ENCODE measurements at regions not wholly inside any gene's neighbourhood (a gene's known extent, or its start where the extent isn't known, plus 50 kb on each side); places are given as distances from the start of the nearest gene placed in this dataset.

GRCh38 chr2:6401301-6401700, 464.4 kb downstream of the CMPK2 start:
- no peak for DNase-seq (ENCODE audit: low spot score)

GRCh38 chr2:6408057-6408456, 457.6 kb downstream of the CMPK2 start:
- DNase-seq (ENCODE audit: low spot score) = no peak

GRCh38 chr2:6410313-6410712, 455.4 kb downstream of the CMPK2 start:
- DNase-seq (ENCODE audit: low spot score) = no peak

- DNase-seq (ENCODE audit: low spot score) = no peak
These were observed 453.1 kb downstream of the CMPK2 start for GRCh38 chr2:6412533-6413091.

GRCh38 chr2:6417050-6417449, 448.7 kb downstream of the CMPK2 start:
- DNase-seq (ENCODE audit: low spot score) = no peak

GRCh38 chr2:6418291-6418690, 447.4 kb downstream of the CMPK2 start:
- DNase-seq (ENCODE audit: low spot score) = no peak

GRCh38 chr2:6421138-6421730, 444.5 kb downstream of the CMPK2 start:
- no peak for DNase-seq (ENCODE audit: low spot score)

GRCh38 chr2:6421888-6422287, 443.8 kb downstream of the CMPK2 start:
- DNase-seq (ENCODE audit: low spot score) = no peak

GRCh38 chr2:6423157-6423556, 442.6 kb downstream of the CMPK2 start:
- peak; percentile 24 for DNase-seq (ENCODE audit: low spot score)

GRCh38 chr2:6423944-6424343, 441.8 kb downstream of the CMPK2 start:
- DNase-seq (ENCODE audit: low spot score) = peak; percentile 54

GRCh38 chr2:6425032-6425431, 440.7 kb downstream of the CMPK2 start:
- peak; percentile 55 for DNase-seq (ENCODE audit: low spot score)

- DNase-seq (ENCODE audit: low spot score) = no peak
These were observed 436.3 kb downstream of the CMPK2 start for GRCh38 chr2:6429210-6429986.

GRCh38 chr2:6434438-6434837, 431.3 kb downstream of the CMPK2 start:
- DNase-seq (ENCODE audit: low spot score) = no peak

GRCh38 chr2:6441800-6442199, 423.9 kb downstream of the CMPK2 start:
- no peak for DNase-seq (ENCODE audit: low spot score)

- no peak for DNase-seq (ENCODE audit: low spot score)
These were observed 423.3 kb downstream of the CMPK2 start for GRCh38 chr2:6442252-6442985.

- no peak for DNase-seq (ENCODE audit: low spot score)
These were observed 422.5 kb downstream of the CMPK2 start for GRCh38 chr2:6443061-6443823.

GRCh38 chr2:6444514-6444913, 421.2 kb downstream of the CMPK2 start:
- no peak for DNase-seq (ENCODE audit: low spot score)

- no peak for DNase-seq (ENCODE audit: low spot score)
These were observed 420.6 kb downstream of the CMPK2 start for GRCh38 chr2:6445156-6445555.

GRCh38 chr2:6446938-6447608, 418.6 kb downstream of the CMPK2 start:
- DNase-seq (ENCODE audit: low spot score) = no peak

GRCh38 chr2:6448893-6449292, 416.8 kb downstream of the CMPK2 start:
- no peak for DNase-seq (ENCODE audit: low spot score)

GRCh38 chr2:6449343-6449742, 416.4 kb downstream of the CMPK2 start:
- DNase-seq (ENCODE audit: low spot score) = no peak

Data from umbilical cord (tissue), 1 donor.